K562 (cell line): ENCODE measurements at regions not wholly inside any gene's neighbourhood (a gene's known extent, or its start where the extent isn't known, plus 50 kb on each side); places are given as distances from the start of the nearest gene placed in this dataset.

Experiments used
- ATAC-seq: fragments of 200-7000 bp; cut with Tn5 transposase; 3 replicates; pipeline ENCODE4 v1.9.1; 2020; ENCODE audit warnings: moderate library complexity
- BruUV-seq: library from RNA; stranded (reverse); fragments of 400-500 nt; replicated peaks from 2 replicates; lab custom pipeline; 2021; lab: Mats Ljungman, UMichigan
- CTCF ChIA-PET: fragments of 300-600 bp; formaldehyde crosslinking; extraction: SDS; loops from one replicate; lab custom pipeline; 2021; ENCODE audit warnings: low intra/inter-chr PET ratio; lab: Yijun Ruan, JAX
- POLR2A ChIA-PET: fragments of 300-600, 350-650 bp; sonication (Branson Sonifier 250); formaldehyde crosslinking; extraction: SDS; loops from one replicate; lab custom pipeline; 2021; ENCODE audit warnings: antibody characterized with exemption, inconsistent platforms; lab: Yijun Ruan, JAX
- DNase-seq, 4 experiments: peaks; one replicate each; pipeline versions ENCODE4 v3.0.0 to v3.0.0-alpha.2; 2011 to 2018; ENCODE audit warnings: low spot score in 3 of 4, mixed read lengths in 3 of 4; ENCODE audit errors: extremely low read depth in 1 of 4
- FAIRE-seq: peaks from 2 replicates; lab custom pipeline; 2011; peaks lifted over from hg19 to GRCh38; lab: Jason Lieb, UNC
- H2AFZ ChIP-seq: 2 replicates; pipeline ENCODE4 v1.6.0; 2011; ENCODE audit warnings: low read depth, low read length, control low read depth, inconsistent platforms
- H3K27ac ChIP-seq: fragments of 200-600 bp; 3 replicates; pipeline ENCODE4 v1.8.0; 2011; ENCODE audit warnings: low read depth, mild to moderate bottlenecking, control low read depth, inconsistent platforms, low read length, moderate library complexity, mixed read lengths; ENCODE audit errors: extremely low read depth
- H3K27me3 ChIP-seq, 2 experiments: fragments of 300-600 bp in 1 of 2; 2 replicates in 1 of 2; 3 replicates in 1 of 2; pipeline versions ENCODE4 v1.6.0 to v1.8.0; 2011; ENCODE audit warnings: inconsistent platforms in 2 of 2, low read length in 2 of 2, mild to moderate bottlenecking in 1 of 2, mixed read lengths in 1 of 2, moderate library complexity in 1 of 2; ENCODE audit not compliant: control insufficient read depth in 2 of 2, insufficient read depth in 2 of 2
- H3K36me3 ChIP-seq: fragments of 300-600 bp; 3 replicates; pipeline ENCODE4 v1.8.0; 2011; ENCODE audit warnings: mild to moderate bottlenecking, low read length, inconsistent platforms; ENCODE audit not compliant: control insufficient read depth, insufficient read depth
- H3K4me1 ChIP-seq, 2 experiments: fragments of 200-600 bp in 1 of 2; replicated peaks in 1 of 2; 2 replicates in 1 of 2; 3 replicates in 1 of 2; pipeline versions ENCODE4 v1.5.1 to v1.8.0; 2011; ENCODE audit warnings: inconsistent platforms in 2 of 2, low read length in 2 of 2, mild to moderate bottlenecking in 1 of 2, mixed read lengths in 1 of 2, moderate library complexity in 1 of 2; ENCODE audit not compliant: control insufficient read depth in 2 of 2, insufficient read depth in 2 of 2
- H3K4me2 ChIP-seq: 2 replicates; pipeline ENCODE4 v1.6.1; 2011; ENCODE audit warnings: low read length, control low read depth, inconsistent platforms, mixed read lengths; ENCODE audit not compliant: insufficient read depth
- H3K4me3 ChIP-seq: fragments of 200-600 bp; sonication (generic), shearing (Covaris generic); 2 replicates; pipeline ENCODE4 v1.5.1; 2016; ENCODE audit warnings: control low read depth, inconsistent platforms
- H3K79me2 ChIP-seq: fragments of 200-600 bp; 3 replicates; pipeline ENCODE4 v1.8.0; 2011; ENCODE audit warnings: low read length, inconsistent platforms; ENCODE audit not compliant: control insufficient read depth, insufficient read depth
- H3K9ac ChIP-seq, 2 experiments: 2 replicates each; pipeline versions ENCODE4 v1.6.0 to v1.6.1; 2011; ENCODE audit warnings: low read depth in 2 of 2, low read length in 2 of 2, control low read depth in 1 of 2, inconsistent platforms in 1 of 2, mild to moderate bottlenecking in 1 of 2, mixed read lengths in 1 of 2; ENCODE audit not compliant: insufficient read depth in 1 of 2
- H3K9me1 ChIP-seq: one replicate; pipeline ENCODE4 v1.6.0; 2011; ENCODE audit warnings: inconsistent platforms, mild to moderate bottlenecking, low read length, moderate library complexity; ENCODE audit not compliant: control insufficient read depth, insufficient read depth
- H3K9me3 ChIP-seq: replicated peaks from 2 replicates; pipeline ENCODE4 v1.5.1; 2011; ENCODE audit warnings: low read depth, low read length, inconsistent platforms; ENCODE audit not compliant: control insufficient read depth, insufficient read depth
- H4K20me1 ChIP-seq: replicated peaks from 2 replicates; pipeline ENCODE4 v1.6.1; 2011; ENCODE audit warnings: low read length, inconsistent platforms, mixed read lengths; ENCODE audit not compliant: control insufficient read depth, insufficient read depth
- CHCHD3 ChIP-seq: fragments of 250-450 bp; sonication (Bioruptor Pico); IDR thresholded peaks from 2 replicates; pipeline ENCODE4 v2.1.2; 2022; ENCODE audit warnings: mild to moderate bottlenecking
- E2F1 ChIP-seq: sonication (generic); formaldehyde crosslinking; IDR thresholded peaks from 2 replicates; pipeline ENCODE4 v1.8.1; 2023; ENCODE audit warnings: mild to moderate bottlenecking, missing genetic modification reagents, moderate library complexity
- E2F6 ChIP-seq, 2 experiments: IDR thresholded peaks; 2 replicates each; pipeline ENCODE4 v1.6.1; 2011; ENCODE audit warnings: borderline replicate concordance in 1 of 2, control low read depth in 1 of 2, low read depth in 1 of 2, low read length in 1 of 2, mild to moderate bottlenecking in 1 of 2, mixed read lengths in 1 of 2, moderate library complexity in 1 of 2; ENCODE audit not compliant: insufficient read depth in 1 of 2, insufficient read length in 1 of 2, poor library complexity in 1 of 2, severe bottlenecking in 1 of 2; ENCODE audit errors: extremely low read depth in 1 of 2
- GTF2E2 ChIP-seq: fragments of 200-800 bp; sonication (Bioruptor generic); IDR thresholded peaks from 2 replicates; pipeline ENCODE4 v1.6.1; 2016; ENCODE audit warnings: missing genetic modification characterization, missing compliant biosample characterization
- HNRNPH1 ChIP-seq: fragments of 200-400 bp; formaldehyde crosslinking; optimal IDR thresholded peaks from 2 replicates; pipeline ENCODE3; 2017; ENCODE audit warnings: low read depth, mild to moderate bottlenecking, low read length, moderate library complexity
- MEF2A ChIP-seq: IDR thresholded peaks from 2 replicates; pipeline ENCODE4 v1.6.1; 2011; ENCODE audit warnings: low read depth, mild to moderate bottlenecking, low read length, moderate library complexity; ENCODE audit not compliant: control insufficient read depth
- MIER1 ChIP-seq: fragments of 450-650 bp; IDR thresholded peaks from 2 replicates; pipeline ENCODE4 v1.6.1; 2016; ENCODE audit warnings: antibody characterized with exemption, mild to moderate bottlenecking, low read depth
- PPARD ChIP-seq: fragments of 250-450 bp; sonication (Bioruptor Pico); IDR thresholded peaks from 2 replicates; pipeline ENCODE4 v1.8.0; 2022; ENCODE audit warnings: inconsistent platforms, mild to moderate bottlenecking, moderate library complexity
- PTRF ChIP-seq: fragments of 450-650 bp; IDR thresholded peaks from 2 replicates; pipeline ENCODE4 v1.6.1; 2016; ENCODE audit warnings: mild to moderate bottlenecking, missing genetic modification characterization, missing compliant biosample characterization
- SMARCA4 ChIP-seq: fragments of 450-650 bp; IDR thresholded peaks from 2 replicates; pipeline ENCODE4 v1.6.1; 2016
- TBL1XR1 ChIP-seq, 2 experiments: IDR thresholded peaks; 2 replicates each; pipeline ENCODE4 v1.6.1; 2012; ENCODE audit warnings: improper control_type of control experiment in 2 of 2, low read length in 2 of 2, mild to moderate bottlenecking in 1 of 2
- U2AF1 ChIP-seq: fragments of 200-400 bp; formaldehyde crosslinking; optimal IDR thresholded peaks from 2 replicates; pipeline ENCODE3; 2017; ENCODE audit warnings: mild to moderate bottlenecking, low read depth, low read length, moderate library complexity
- ZNF280A ChIP-seq: fragments of 450-650 bp; IDR thresholded peaks from 2 replicates; pipeline ENCODE4 v1.6.1; 2018; ENCODE audit warnings: mild to moderate bottlenecking, low read depth; ENCODE audit not compliant: partially characterized antibody
- ZNF512 ChIP-seq: IDR thresholded peaks from 2 replicates; pipeline ENCODE4 v1.6.1; 2016; ENCODE audit warnings: missing genetic modification characterization, missing compliant biosample characterization
- WGBS: fragments of 100-300 bp; shearing (Covaris generic); methylation state at CpG from one replicate; pipeline ENCODE4 v1.1.6; 2016; ENCODE audit warnings: low coverage, mixed read lengths; ENCODE audit not compliant: insufficient coverage; ENCODE audit errors: missing lambda C conversion rate; 5-methylcytosine and 5-hydroxymethylcytosine counted together
- in situ Hi-C: fragments of 300-500 bp; cut with MboI; formaldehyde crosslinking; loops from 4 replicates; pipeline ENCODE4 v1.15.0; 2018; ENCODE audit warnings: inconsistent platforms, mixed read lengths
- intact Hi-C: fragments of 100-400 bp; cut with micrococcal nuclease; formaldehyde crosslinking; loops from 2 replicates; pipeline ENCODE4 v1.14.2; 2022
- TF ChIP-seq, protein P1 (sequence below): sonication (generic); formaldehyde crosslinking; IDR thresholded peaks from 2 replicates; pipeline ENCODE4 v1.8.0; 2023; ENCODE audit warnings: mild to moderate bottlenecking, missing genetic modification reagents

GRCh38 chr13:34352958-34353357, 535.0 kb downstream of the RFC3 start:
- CTCF ChIA-PET: no interaction called here
- Histone ChIP-seq H3K4me1 (no peaks in the 10 kb centered on the region), H3K79me2 (no peaks in the 10 kb centered on the region), H3K36me3 (no peaks in the 10 kb centered on the region), H3K4me3 (no peak overlapping the region), H3K9ac (no peak overlapping the region), H2AFZ (no peak overlapping the region), H3K9me1 (no peaks in the 10 kb centered on the region), H4K20me1 (no peaks in the 10 kb centered on the region), H3K9me3 (no peaks in the 10 kb centered on the region), H3K27me3 (no peaks in the 10 kb centered on the region), H3K27ac (no peak overlapping the region), H3K4me2 (no peak overlapping the region)
- no peak for ATAC-seq
- no peak for FAIRE-seq
- POLR2A ChIA-PET: no interaction called here
- in situ Hi-C loops (no loop called here), intact Hi-C loops (no loop called here)
- DNase-seq: no peak
- BruUV-seq: no TSS peak
- WGBS: 0% methylated on average over 4 of the region's 4 CpGs
- TF ChIP-seq U2AF1 (no peak), E2F1 (no peak), MIER1 (no peak), PPARD (CRISPR knock-in tag) (no peak), GTF2E2 (tag) (no peak), SMARCA4 (no peak), CHCHD3 (CRISPR knock-in tag) (no peak), TBL1XR1 (IDR thresholded peaks at IDR 0.05; ENCODE audit: low read length in 2 of 2) (no peak), E2F6 (IDR thresholded peaks at IDR 0.05; ENCODE audit: borderline replicate concordance in 1 of 2, extremely low read depth in 1 of 2, insufficient read depth in 1 of 2, insufficient read length in 1 of 2, low read depth in 1 of 2, low read length in 1 of 2, poor library complexity in 1 of 2, severe bottlenecking in 1 of 2) (no peak), ZNF280A (no peak), ZNF512 (tag) (no peak), MEF2A (no peak), HNRNPH1 (no peak), PTRF (tag) (no peak)
- TF ChIP-seq, protein P1, sequence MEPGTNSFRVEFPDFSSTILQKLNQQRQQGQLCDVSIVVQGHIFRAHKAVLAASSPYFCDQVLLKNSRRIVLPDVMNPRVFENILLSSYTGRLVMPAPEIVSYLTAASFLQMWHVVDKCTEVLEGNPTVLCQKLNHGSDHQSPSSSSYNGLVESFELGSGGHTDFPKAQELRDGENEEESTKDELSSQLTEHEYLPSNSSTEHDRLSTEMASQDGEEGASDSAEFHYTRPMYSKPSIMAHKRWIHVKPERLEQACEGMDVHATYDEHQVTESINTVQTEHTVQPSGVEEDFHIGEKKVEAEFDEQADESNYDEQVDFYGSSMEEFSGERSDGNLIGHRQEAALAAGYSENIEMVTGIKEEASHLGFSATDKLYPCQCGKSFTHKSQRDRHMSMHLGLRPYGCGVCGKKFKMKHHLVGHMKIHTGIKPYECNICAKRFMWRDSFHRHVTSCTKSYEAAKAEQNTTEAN (CRISPR knock-in tag): no peak
